Neural progenitor cell (in vitro differentiated cells): ENCODE measurements at regions not wholly inside any gene's neighbourhood (a gene's known extent, or its start where the extent isn't known, plus 50 kb on each side); places are given as distances from the start of the nearest gene placed in this dataset.
"Not testable (repeated sequence)": the region's sequence is repeated elsewhere in the genome, so short reads cannot be mapped to it uniquely, and the experiment has no call there.

Source experiments
- DNase-seq: peaks from one replicate; pipeline ENCODE4 v3.0.0-alpha.2; 2016; ENCODE audit warnings: low spot score
- H2AFZ ChIP-seq: fragments of 200-600 bp; sonication (generic); replicated peaks from 2 replicates; pipeline ENCODE4 v1.6.1; 2016; ENCODE audit warnings: antibody characterized with exemption
- H3F3A ChIP-seq: fragments of 200-600 bp; sonication (generic); 2 replicates; pipeline ENCODE4 v1.6.1; 2016; ENCODE audit warnings: antibody characterized with exemption, low read depth
- H3K27ac ChIP-seq: fragments of 200-600 bp; sonication (generic); 2 replicates; pipeline ENCODE4 v1.5.1; 2016; ENCODE audit warnings: mild to moderate bottlenecking
- H3K27me3 ChIP-seq: fragments of 200-600 bp; sonication (generic); 2 replicates; pipeline ENCODE4 v1.6.1; 2016; ENCODE audit warnings: mild to moderate bottlenecking, moderate library complexity
- H3K36me3 ChIP-seq: fragments of 200-600 bp; sonication (generic); 2 replicates; pipeline ENCODE4 v1.5.1; 2016
- H3K4me1 ChIP-seq: fragments of 200-600 bp; sonication (generic); 2 replicates; pipeline ENCODE4 v1.6.1; 2016; ENCODE audit warnings: mixed run types
- H3K4me2 ChIP-seq: fragments of 200-600 bp; sonication (generic); 2 replicates; pipeline ENCODE4 v1.6.1; 2016
- H3K4me3 ChIP-seq: fragments of 200-600 bp; sonication (generic); 2 replicates; pipeline ENCODE4 v1.5.1; 2016
- H3K79me2 ChIP-seq: fragments of 200-600 bp; sonication (generic); 2 replicates; pipeline ENCODE4 v1.6.1; 2016; ENCODE audit warnings: low read depth
- H3K9ac ChIP-seq: fragments of 200-600 bp; sonication (generic); 2 replicates; pipeline ENCODE4 v1.6.1; 2016
- H3K9me3 ChIP-seq: fragments of 200-600 bp; sonication (generic); 2 replicates; pipeline ENCODE4 v1.5.1; 2016; ENCODE audit warnings: low read depth
- H4K20me1 ChIP-seq: fragments of 200-600 bp; sonication (generic); 2 replicates; pipeline ENCODE4 v1.6.1; 2016; ENCODE audit warnings: low read depth
- H3K27ac Mint-ChIP-seq: 3 replicates; pipeline ENCODE4 v1.8.0; 2021; ENCODE audit warnings: mixed read lengths
- H3K27me3 Mint-ChIP-seq: 2 replicates; pipeline ENCODE4 v1.8.0; 2022; ENCODE audit warnings: low read depth, mild to moderate bottlenecking, inconsistent platforms, moderate library complexity, mixed read lengths; ENCODE audit not compliant: insufficient read depth
- H3K36me3 Mint-ChIP-seq: 3 replicates; pipeline ENCODE4 v1.8.0; 2021; ENCODE audit warnings: mixed read lengths
- H3K4me1 Mint-ChIP-seq: 3 replicates; pipeline ENCODE4 v1.8.0; 2021; ENCODE audit warnings: mixed read lengths
- H3K4me3 Mint-ChIP-seq: 3 replicates; pipeline ENCODE4 v1.8.0; 2021; ENCODE audit warnings: mild to moderate bottlenecking, moderate library complexity, mixed read lengths
- H3K9me3 Mint-ChIP-seq: 3 replicates; pipeline ENCODE4 v1.8.0; 2020; ENCODE audit warnings: mixed read lengths
- CTCF ChIP-seq: fragments of 200-600 bp; sonication (generic); IDR thresholded peaks from 2 replicates; pipeline ENCODE4 v1.5.1; 2017; ENCODE audit warnings: antibody characterized with exemption, mild to moderate bottlenecking
- EZH2 ChIP-seq: fragments of 200-600 bp; sonication (generic); IDR thresholded peaks from 2 replicates; pipeline ENCODE4 v1.6.1; 2017; ENCODE audit warnings: antibody characterized with exemption, mild to moderate bottlenecking, moderate library complexity
- EZH2phosphoT487 ChIP-seq: fragments of 200-600 bp; sonication (generic); IDR thresholded peaks from 2 replicates; pipeline ENCODE4 v1.6.1; 2017; ENCODE audit warnings: antibody characterized with exemption

GRCh38 chr5:145628525-145628924 lies 206.6 kb downstream of the PRELID2 start:
- no peaks in the 10 kb centered on the region for H4K20me1 ChIP-seq
- no peaks in the 10 kb centered on the region for H3K27me3 Mint-ChIP-seq
- TF ChIP-seq CTCF (no peak), EZH2 (no peak), EZH2phosphoT487 (no peak)

GRCh38 chr5:145619806-145620310 lies 215.3 kb downstream of the PRELID2 start:
- H3K27ac Mint-ChIP-seq, result no peak overlapping the region
- Histone ChIP-seq H3K36me3 (no peaks in the 10 kb centered on the region), H3K27ac (no peak overlapping the region), H3K4me3 (no peak overlapping the region), H3K79me2 (no peaks in the 10 kb centered on the region), H3F3A (no peaks in the 10 kb centered on the region), H3K9ac (no peak overlapping the region), H3K27me3 (no peaks in the 10 kb centered on the region), H3K4me1 (no peaks in the 10 kb centered on the region), H3K9me3 (no peaks in the 10 kb centered on the region), H4K20me1 (no peaks in the 10 kb centered on the region), H2AFZ (no peak overlapping the region), H3K4me2 (no peak overlapping the region)
- peaks cover 22% of the 10 kb centered on the region for H3K9me3 Mint-ChIP-seq
- H3K27me3 Mint-ChIP-seq, result peaks cover 9% of the 10 kb centered on the region
- no peaks in the 10 kb centered on the region for H3K4me1 Mint-ChIP-seq
- TF ChIP-seq EZH2, result no peak
- TF ChIP-seq CTCF, result no peak
- no peak for TF ChIP-seq EZH2phosphoT487
- H3K4me3 Mint-ChIP-seq, result no peak overlapping the region
- H3K36me3 Mint-ChIP-seq, result no peaks in the 10 kb centered on the region
- DNase-seq, result no peak

More at GRCh38 chr5:145628525-145628924, 206.6 kb downstream of the PRELID2 start:
- no peaks in the 10 kb centered on the region for H3K27me3 ChIP-seq
- no peaks in the 10 kb centered on the region for H3K36me3 ChIP-seq
- H3K4me3 Mint-ChIP-seq, result no peak overlapping the region
- H3K4me3 ChIP-seq, result no peak overlapping the region
- H3K4me2 ChIP-seq, result no peak overlapping the region
- DNase-seq, result no peak
- no peak overlapping the region for H3K27ac ChIP-seq
- no peaks in the 10 kb centered on the region for H3K9me3 ChIP-seq
- H3K27ac Mint-ChIP-seq, result no peak overlapping the region
- no peaks in the 10 kb centered on the region for H3F3A ChIP-seq
- no peak overlapping the region for H2AFZ ChIP-seq
- H3K36me3 Mint-ChIP-seq, result no peaks in the 10 kb centered on the region
- no peak overlapping the region for H3K9ac ChIP-seq
- peaks cover 7% of the 10 kb centered on the region for H3K9me3 Mint-ChIP-seq
- H3K79me2 ChIP-seq, result no peaks in the 10 kb centered on the region
- no peaks in the 10 kb centered on the region for H3K4me1 Mint-ChIP-seq
- H3K4me1 ChIP-seq, result no peaks in the 10 kb centered on the region

DNA sequence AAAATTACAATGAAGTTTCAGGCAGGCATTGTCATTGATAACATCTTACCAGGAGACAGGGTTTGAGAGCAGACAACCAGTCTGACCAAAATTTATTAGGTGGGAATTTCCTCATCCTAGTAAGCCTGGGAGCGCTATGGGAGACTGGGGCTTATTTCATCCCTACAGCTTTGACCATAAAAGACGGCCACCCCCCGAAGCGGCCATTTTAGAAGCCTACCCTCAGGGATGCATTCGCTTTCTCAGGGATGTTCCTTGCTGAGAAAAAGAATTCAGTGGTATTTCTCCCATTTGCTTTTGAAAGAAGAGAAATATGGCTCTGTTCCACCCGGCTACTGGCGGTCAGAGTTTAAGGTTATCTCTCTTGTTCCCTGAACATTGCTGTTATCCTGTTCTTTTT lies 218.4 kb downstream of the PRELID2 start:
- H3K36me3 Mint-ChIP-seq, DNase-seq, H3K4me3 Mint-ChIP-seq, H3K4me3 ChIP-seq, H3F3A ChIP-seq, H3K27ac Mint-ChIP-seq, H3K4me2 ChIP-seq, H4K20me1 ChIP-seq, H3K79me2 ChIP-seq, H3K27me3 ChIP-seq, H3K9ac ChIP-seq, H3K4me1 Mint-ChIP-seq, H3K36me3 ChIP-seq, H3K4me1 ChIP-seq, H3K9me3 ChIP-seq, H3K27ac ChIP-seq, H2AFZ ChIP-seq: not testable (repeated sequence)
- peaks cover 22% of the 10 kb centered on the region for H3K9me3 Mint-ChIP-seq
- peaks cover 11% of the 10 kb centered on the region for H3K27me3 Mint-ChIP-seq

- Mint-ChIP-seq H3K36me3 (no peaks in the 10 kb centered on the region), H3K4me1 (no peaks in the 10 kb centered on the region), H3K27me3 (no peaks in the 10 kb centered on the region), H3K9me3 (no peaks in the 10 kb centered on the region), H3K4me3 (no peak overlapping the region), H3K27ac (no peak overlapping the region)
- Histone ChIP-seq H3K9me3 (no peaks in the 10 kb centered on the region), H3K79me2 (no peaks in the 10 kb centered on the region), H3K27ac (no peak overlapping the region), H3K4me3 (no peak overlapping the region), H4K20me1 (no peaks in the 10 kb centered on the region), H3F3A (no peaks in the 10 kb centered on the region), H3K4me1 (no peaks in the 10 kb centered on the region), H3K9ac (no peak overlapping the region), H3K27me3 (no peaks in the 10 kb centered on the region), H2AFZ (no peak overlapping the region), H3K36me3 (no peaks in the 10 kb centered on the region), H3K4me2 (no peak overlapping the region)
- no peak for DNase-seq
- TF ChIP-seq EZH2phosphoT487 (no peak), CTCF (no peak), EZH2 (no peak)
Observed at GRCh38 chr5:145598983-145599382, 236.2 kb downstream of the PRELID2 start.
